Neural crest cell (in vitro differentiated cells): ENCODE measurements at regions not wholly inside any gene's neighbourhood (a gene's known extent, or its start where the extent isn't known, plus 50 kb on each side); places are given as distances from the start of the nearest gene placed in this dataset.
A peak's percentile ranks its signal among the peaks of the same experiment; 100 is the strongest.

Experiments
- DNase-seq: peaks from one replicate; pipeline ENCODE4 v3.0.0; 2021; ENCODE audit warnings: low read depth, mixed read lengths, low spot score
- H3K27ac Mint-ChIP-seq: one replicate; pipeline ENCODE4 v1.8.0; 2021; ENCODE audit warnings: mild to moderate bottlenecking, mixed read lengths; ENCODE audit not compliant: unreplicated experiment
- H3K27me3 Mint-ChIP-seq: 2 replicates; pipeline ENCODE4 v1.8.0; 2021; ENCODE audit warnings: low read depth, mild to moderate bottlenecking, mixed read lengths
- H3K36me3 Mint-ChIP-seq: 2 replicates; pipeline ENCODE4 v1.8.0; 2021; ENCODE audit warnings: low read depth, mild to moderate bottlenecking, mixed read lengths
- H3K4me1 Mint-ChIP-seq: 2 replicates; pipeline ENCODE4 v1.8.0; 2021; ENCODE audit warnings: mixed read lengths
- H3K4me3 Mint-ChIP-seq: one replicate; pipeline ENCODE4 v1.8.0; 2021; ENCODE audit warnings: mild to moderate bottlenecking, mixed read lengths
- H3K9me3 Mint-ChIP-seq: 2 replicates; pipeline ENCODE4 v1.8.0; 2021; ENCODE audit warnings: mixed read lengths
- CTCF ChIP-seq: fragments of 200-600 bp; sonication (generic); conservative IDR thresholded peaks from 2 replicates; pipeline ENCODE4 v1.5.0; 2021; ENCODE audit warnings: antibody characterized with exemption, mild to moderate bottlenecking

GRCh38 chr2:34099377-34099776, 500.3 kb upstream of the FAM98A start:
- Mint-ChIP-seq H3K9me3 (no peaks in the 10 kb centered on the region), H3K36me3 (no peaks in the 10 kb centered on the region), H3K4me1 (no peaks in the 10 kb centered on the region), H3K4me3 (no peak overlapping the region), H3K27me3 (no peaks in the 10 kb centered on the region), H3K27ac (no peak overlapping the region)
- no peak for TF ChIP-seq CTCF
- DNase-seq: no peak

GRCh38 chr2:34098256-34098655, 499.2 kb upstream of the FAM98A start:
- no peak for TF ChIP-seq CTCF
- H3K36me3 Mint-ChIP-seq: no peaks in the 10 kb centered on the region
- H3K27ac Mint-ChIP-seq: no peak overlapping the region
- no peaks in the 10 kb centered on the region for H3K4me1 Mint-ChIP-seq
- no peak for DNase-seq
- H3K9me3 Mint-ChIP-seq: no peaks in the 10 kb centered on the region
- no peaks in the 10 kb centered on the region for H3K27me3 Mint-ChIP-seq
- no peak overlapping the region for H3K4me3 Mint-ChIP-seq

GRCh38 chr2:34096562-34097171, 497.6 kb upstream of the FAM98A start:
- Mint-ChIP-seq H3K9me3 (no peaks in the 10 kb centered on the region), H3K36me3 (no peaks in the 10 kb centered on the region), H3K27me3 (no peaks in the 10 kb centered on the region), H3K27ac (no peak overlapping the region), H3K4me3 (no peak overlapping the region), H3K4me1 (no peaks in the 10 kb centered on the region)
- peak; percentile 71 for DNase-seq
- TF ChIP-seq CTCF: peak; percentile 86

- H3K27me3 Mint-ChIP-seq: no peaks in the 10 kb centered on the region
- no peak for TF ChIP-seq CTCF
- H3K4me1 Mint-ChIP-seq: no peaks in the 10 kb centered on the region
- H3K36me3 Mint-ChIP-seq: no peaks in the 10 kb centered on the region
- no peak for DNase-seq
- no peak overlapping the region for H3K27ac Mint-ChIP-seq
- H3K4me3 Mint-ChIP-seq: no peak overlapping the region
- H3K9me3 Mint-ChIP-seq: no peaks in the 10 kb centered on the region
Observed at GRCh38 chr2:34093790-34094189, 494.7 kb upstream of the FAM98A start.

GRCh38 chr2:34070196-34070595, 471.1 kb upstream of the FAM98A start:
- Mint-ChIP-seq H3K4me3 (no peak overlapping the region), H3K36me3 (no peaks in the 10 kb centered on the region), H3K27me3 (no peaks in the 10 kb centered on the region), H3K9me3 (peaks cover 4% of the 10 kb centered on the region), H3K4me1 (peaks cover 8% of the 10 kb centered on the region), H3K27ac (no peak overlapping the region)
- no peak for TF ChIP-seq CTCF
- no peak for DNase-seq
